CD4-positive, alpha-beta T cell treated with Interleukin-2 at 100 ng/mL for 4 hours (primary cell): ENCODE measurements at regions not wholly inside any gene's neighbourhood (a gene's known extent, or its start where the extent isn't known, plus 50 kb on each side); places are given as distances from the start of the nearest gene placed in this dataset.

Source experiments
- DNase-seq: peaks from one replicate; pipeline ENCODE4 v3.0.0-alpha.2; 2020; ENCODE audit warnings: low spot score

DNA sequence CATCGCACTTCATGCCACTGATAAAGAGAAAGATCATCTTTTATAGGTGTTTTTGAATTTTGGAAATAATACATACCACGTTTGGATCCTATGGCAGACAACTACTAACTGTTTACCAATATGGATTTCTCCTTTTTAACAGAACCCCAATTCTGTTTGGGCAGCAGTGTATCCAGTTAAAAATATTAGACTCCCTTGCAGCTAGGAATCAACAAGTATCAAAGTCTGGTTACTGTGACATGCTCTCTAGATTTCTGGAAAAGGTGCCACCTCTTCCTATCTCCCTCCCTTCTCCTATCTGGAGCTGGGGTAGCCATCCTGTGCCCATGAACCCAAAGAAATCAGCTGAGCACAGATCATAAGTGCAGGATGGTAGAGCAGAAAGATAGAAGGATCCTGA is 54.1 kb upstream of the DTNBP1 start:
- no peak for DNase-seq

DNA sequence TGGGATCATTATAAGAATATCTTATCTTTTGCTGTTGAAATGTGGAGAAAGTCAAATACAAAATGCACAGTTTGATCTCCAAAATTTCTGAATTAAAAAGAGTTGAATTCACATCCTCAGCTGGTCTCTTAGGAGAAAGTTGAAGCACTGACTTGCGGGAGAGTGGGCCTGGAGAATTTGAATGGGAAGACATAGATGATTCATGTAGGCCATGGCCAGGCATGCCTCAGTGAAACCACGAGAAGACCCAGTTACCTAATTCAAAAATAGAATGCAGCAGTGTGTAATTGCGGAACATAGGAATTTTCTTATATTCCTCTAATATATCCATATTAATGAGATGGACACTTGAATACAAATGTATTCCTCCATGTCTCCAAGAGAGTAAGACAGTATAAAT is 53.0 kb upstream of the DTNBP1 start:
- DNase-seq = no peak

DNA sequence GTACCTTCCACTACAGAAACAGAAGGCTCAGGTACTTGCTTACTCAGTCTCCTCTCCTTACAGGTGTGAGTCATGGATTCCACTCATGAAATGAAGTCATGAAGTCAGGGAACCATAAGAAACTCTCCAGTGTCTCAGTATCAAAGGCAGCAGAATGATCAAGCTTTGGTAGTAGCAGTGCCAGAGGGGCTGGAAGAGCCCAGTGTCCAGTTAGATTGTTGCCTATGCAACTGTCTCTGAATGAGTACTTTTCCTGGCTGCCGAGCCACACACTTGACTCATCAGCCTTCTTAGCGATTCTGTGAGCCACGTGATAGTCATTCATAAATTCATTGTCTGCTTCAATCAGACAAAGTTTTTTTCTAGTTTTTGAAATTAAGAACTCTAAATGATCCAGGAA is 52.2 kb upstream of the DTNBP1 start:
- no peak for DNase-seq

DNA sequence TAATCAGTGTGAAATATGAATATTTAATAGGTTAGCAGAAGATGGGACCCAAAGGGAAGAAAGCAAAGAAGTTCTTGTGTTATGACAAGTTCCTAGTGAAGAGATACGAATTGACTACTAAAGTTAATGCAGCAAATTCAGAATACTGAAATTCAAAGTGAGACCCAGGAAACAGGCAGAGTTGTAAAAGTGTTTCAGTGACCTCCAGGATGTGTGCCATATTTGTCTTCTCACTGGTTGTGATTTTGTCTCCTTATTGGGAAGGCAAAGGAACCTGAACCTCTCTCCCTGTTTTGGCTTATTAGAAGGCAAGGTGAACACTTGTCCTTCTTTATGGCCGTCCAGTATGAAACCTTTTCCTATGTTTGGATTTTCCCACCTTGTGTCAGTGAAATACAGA is 51.8 kb upstream of the DTNBP1 start:
- no peak for DNase-seq

DNA sequence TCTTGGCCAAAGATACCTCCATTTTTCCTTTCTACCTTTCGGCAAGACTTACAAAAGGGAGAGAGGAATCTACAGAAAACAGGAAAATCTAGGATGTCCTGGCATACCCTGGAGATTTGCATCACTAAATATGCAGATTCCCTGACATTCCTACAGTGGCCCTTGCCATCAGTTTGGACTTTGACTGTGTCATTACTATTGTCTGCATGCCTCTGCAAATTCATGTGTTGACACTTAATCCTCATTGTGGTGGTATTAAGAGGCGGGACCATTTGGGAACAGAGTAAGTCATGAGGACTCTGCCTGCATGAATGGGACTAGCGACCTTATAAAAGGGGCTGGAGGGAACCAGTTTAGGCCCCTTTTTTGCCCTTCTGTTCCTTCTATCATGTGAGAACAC is 50.5 kb upstream of the DTNBP1 start:
- DNase-seq = no peak

DNA sequence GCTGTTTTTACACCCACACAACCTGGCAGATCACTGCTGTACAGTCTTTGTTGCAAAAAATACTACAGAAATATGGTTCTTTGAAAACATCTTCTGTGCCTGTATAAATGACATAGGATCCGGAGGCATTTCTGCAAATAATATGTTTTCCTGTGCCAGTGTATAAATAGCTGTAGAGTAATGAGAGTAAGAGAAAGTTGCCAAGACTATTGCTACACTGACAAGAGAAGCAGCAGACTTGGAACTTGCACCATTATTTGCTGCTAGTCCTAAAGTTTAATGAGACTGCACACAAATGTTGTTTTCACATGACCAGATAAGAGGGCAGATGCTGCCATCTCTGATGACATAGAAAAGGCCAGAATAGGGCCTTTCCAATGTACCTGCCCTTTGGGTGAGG is 50.0 kb upstream of the DTNBP1 start:
- DNase-seq = no peak
